Mesenchymal stem cell (in vitro differentiated cells and primary cell): ENCODE measurements at regions not wholly inside any gene's neighbourhood (a gene's known extent, or its start where the extent isn't known, plus 50 kb on each side); places are given as distances from the start of the nearest gene placed in this dataset.

ENCODE experiments used
- DNase-seq: peaks from one replicate; pipeline ENCODE4 v3.0.0-alpha.2; 2013
- H2AFZ ChIP-seq: one replicate; pipeline ENCODE4 v1.6.1; 2013; ENCODE audit warnings: low read depth, mild to moderate bottlenecking, control low read depth, inconsistent platforms, low read length, moderate library complexity
- H2AK5ac ChIP-seq: 2 replicates; pipeline ENCODE4 v1.6.1; 2013; ENCODE audit warnings: low read length, moderate library complexity, mild to moderate bottlenecking, inconsistent platforms; ENCODE audit not compliant: severe bottlenecking
- H2BK120ac ChIP-seq: one replicate; pipeline ENCODE4 v1.6.1; 2013; ENCODE audit warnings: low read depth, mild to moderate bottlenecking, inconsistent platforms, low read length, moderate library complexity
- H2BK12ac ChIP-seq, 2 experiments: one replicate each; pipeline ENCODE4 v1.6.1; 2013; ENCODE audit warnings: inconsistent platforms in 2 of 2, low read length in 2 of 2, mild to moderate bottlenecking in 2 of 2, moderate library complexity in 2 of 2, control low read depth in 1 of 2
- H2BK15ac ChIP-seq: one replicate; pipeline ENCODE4 v1.6.1; 2013; ENCODE audit warnings: mild to moderate bottlenecking, low read depth, inconsistent platforms; ENCODE audit not compliant: poor library complexity, severe bottlenecking
- H2BK5ac ChIP-seq: 2 replicates; pipeline ENCODE4 v1.6.1; 2013; ENCODE audit warnings: low read depth, mild to moderate bottlenecking, low read length, control low read depth, inconsistent platforms; ENCODE audit not compliant: poor library complexity, severe bottlenecking
- H3K14ac ChIP-seq, 2 experiments: one replicate each; pipeline ENCODE4 v1.6.1; 2013; ENCODE audit warnings: inconsistent platforms in 2 of 2, low read length in 2 of 2, control low read depth in 1 of 2, mild to moderate bottlenecking in 1 of 2, moderate library complexity in 1 of 2
- H3K18ac ChIP-seq, 2 experiments: one replicate each; pipeline ENCODE4 v1.6.1; 2013; ENCODE audit warnings: inconsistent platforms in 2 of 2, low read length in 2 of 2, control low read depth in 1 of 2, low read depth in 1 of 2, mild to moderate bottlenecking in 1 of 2
- H3K23ac ChIP-seq, 2 experiments: one replicate each; pipeline ENCODE4 v1.6.1; 2013; ENCODE audit warnings: inconsistent platforms in 2 of 2, low read length in 2 of 2, mild to moderate bottlenecking in 2 of 2, moderate library complexity in 2 of 2, control low read depth in 1 of 2
- H3K27ac ChIP-seq: 2 replicates; pipeline ENCODE4 v1.5.1; 2013; ENCODE audit warnings: mild to moderate bottlenecking, moderate library complexity, low read length, control low read depth, inconsistent platforms; ENCODE audit not compliant: poor library complexity, severe bottlenecking
- H3K27me3 ChIP-seq, 2 experiments: 2 replicates each; pipeline versions ENCODE4 v1.6.1 to v1.7.0; 2013; ENCODE audit warnings: low read length in 2 of 2, mild to moderate bottlenecking in 2 of 2, moderate library complexity in 2 of 2, control low read depth in 1 of 2, inconsistent platforms in 1 of 2; ENCODE audit not compliant: control insufficient read depth in 1 of 2, insufficient read depth in 1 of 2
- H3K36me3 ChIP-seq, 2 experiments: 2 replicates each; pipeline versions ENCODE4 v1.6.1 to v1.7.0; 2013; ENCODE audit warnings: low read length in 2 of 2, control low read depth in 1 of 2, inconsistent platforms in 1 of 2, low read depth in 1 of 2, mild to moderate bottlenecking in 1 of 2; ENCODE audit not compliant: insufficient read depth in 2 of 2, control insufficient read depth in 1 of 2
- H3K4ac ChIP-seq, 2 experiments: one replicate each; pipeline ENCODE4 v1.6.1; 2013; ENCODE audit warnings: inconsistent platforms in 2 of 2, low read length in 2 of 2, mild to moderate bottlenecking in 2 of 2, moderate library complexity in 2 of 2, control low read depth in 1 of 2, low read depth in 1 of 2
- H3K4me1 ChIP-seq: 2 replicates; pipeline ENCODE4 v1.6.1; 2013; ENCODE audit warnings: low read depth, low read length, control low read depth; ENCODE audit not compliant: control insufficient read depth, insufficient read depth
- H3K4me2 ChIP-seq: 2 replicates; pipeline ENCODE4 v1.6.1; 2013; ENCODE audit warnings: low read length, mild to moderate bottlenecking, inconsistent platforms; ENCODE audit not compliant: poor library complexity, severe bottlenecking
- H3K4me3 ChIP-seq, 2 experiments: 2 replicates each; pipeline versions ENCODE4 v1.5.1 to v1.7.0; 2013; ENCODE audit warnings: low read length in 2 of 2, mild to moderate bottlenecking in 2 of 2, control low read depth in 1 of 2, low read depth in 1 of 2; ENCODE audit not compliant: insufficient read depth in 1 of 2
- H3K79me1 ChIP-seq: replicated peaks from 2 replicates; pipeline ENCODE4 v1.6.1; 2013; ENCODE audit warnings: mild to moderate bottlenecking, control low read depth, low read length, inconsistent platforms; ENCODE audit not compliant: poor library complexity, severe bottlenecking
- H3K9ac ChIP-seq: 2 replicates; pipeline ENCODE4 v1.7.0; 2013; ENCODE audit warnings: mild to moderate bottlenecking, low read length, moderate library complexity
- H3K9me3 ChIP-seq: 2 replicates; pipeline ENCODE4 v1.7.0; 2013; ENCODE audit warnings: mild to moderate bottlenecking, low read length; ENCODE audit not compliant: control insufficient read depth
- H4K8ac ChIP-seq: one replicate; pipeline ENCODE4 v1.6.1; 2013; ENCODE audit warnings: inconsistent platforms, mild to moderate bottlenecking, low read length, moderate library complexity
- H4K91ac ChIP-seq: one replicate; pipeline ENCODE4 v1.6.1; 2013; ENCODE audit warnings: mild to moderate bottlenecking, low read length, inconsistent platforms
- WGBS: methylation state at CpG from one replicate; pipeline ENCODE4 v1.1.7; 2013; ENCODE audit warnings: mixed read lengths; 5-methylcytosine and 5-hydroxymethylcytosine counted together

GRCh38 chr13:79736356-79736755 is 255.4 kb downstream of the NDFIP2 start:
- H2AFZ ChIP-seq: no peak overlapping the region
- no peak overlapping the region for H2BK120ac ChIP-seq
- H3K79me1 ChIP-seq: no peaks in the 10 kb centered on the region
- H2BK12ac ChIP-seq: no peak overlapping the region
- no peak for DNase-seq
- no peak overlapping the region for H2AK5ac ChIP-seq
- H3K4me3 ChIP-seq: no peak overlapping the region
- peaks cover 8% of the 10 kb centered on the region for H3K4me1 ChIP-seq
- no peak overlapping the region for H4K91ac ChIP-seq
- H4K8ac ChIP-seq: no peak overlapping the region
- H3K23ac ChIP-seq: no peak overlapping the region
- H3K14ac ChIP-seq: no peak overlapping the region
- H3K27ac ChIP-seq: no peak overlapping the region
- no peak overlapping the region for H3K18ac ChIP-seq
- H3K4ac ChIP-seq: no peak overlapping the region
- H3K9ac ChIP-seq: no peak overlapping the region
- H3K27me3 ChIP-seq: no peaks in the 10 kb centered on the region
- no peaks in the 10 kb centered on the region for H3K36me3 ChIP-seq
- H3K9me3 ChIP-seq: peaks cover 8% of the 10 kb centered on the region
- H3K4me2 ChIP-seq: no peak overlapping the region
- H2BK5ac ChIP-seq: no peak overlapping the region
- H2BK15ac ChIP-seq: no peak overlapping the region
- WGBS: 92% methylated on average over 1 of the region's 1 CpG

- H3K4me3 ChIP-seq: no peak overlapping the region
- no peak overlapping the region for H3K4me2 ChIP-seq
- H3K4me1 ChIP-seq: peaks cover 8% of the 10 kb centered on the region
Observed at GRCh38 chr13:79735228-79735627, 254.3 kb downstream of the NDFIP2 start.

GRCh38 chr13:79727086-79727485 is 246.1 kb downstream of the NDFIP2 start:
- Histone ChIP-seq H3K14ac (no peak overlapping the region), H4K91ac (no peak overlapping the region), H3K9ac (no peak overlapping the region), H2BK5ac (no peak overlapping the region), H3K27me3 (no peaks in the 10 kb centered on the region), H2AK5ac (peak overlapping the region; percentile 27), H2AFZ (no peak overlapping the region), H3K23ac (no peak overlapping the region), H3K4ac (no peak overlapping the region), H4K8ac (no peak overlapping the region), H3K36me3 (no peaks in the 10 kb centered on the region), H3K79me1 (no peaks in the 10 kb centered on the region), H3K18ac (no peak overlapping the region), H3K4me2 (no peak overlapping the region), H2BK120ac (no peak overlapping the region), H3K27ac (no peak overlapping the region), H2BK15ac (no peak overlapping the region), H3K9me3 (peaks cover 8% of the 10 kb centered on the region), H3K4me1 (peaks cover 6% of the 10 kb centered on the region), H3K4me3 (no peak overlapping the region), H2BK12ac (no peak overlapping the region)
- DNase-seq: no peak

More at GRCh38 chr13:79735228-79735627, 254.3 kb downstream of the NDFIP2 start:
- Histone ChIP-seq H3K9ac (no peak overlapping the region), H3K9me3 (peaks cover 8% of the 10 kb centered on the region), H2AK5ac (no peak overlapping the region), H2BK120ac (no peak overlapping the region), H3K79me1 (no peaks in the 10 kb centered on the region), H2BK12ac (peak overlapping the region in 1 of 2 experiments; percentile 32), H2AFZ (no peak overlapping the region), H3K14ac (no peak overlapping the region), H3K27me3 (no peaks in the 10 kb centered on the region), H3K4ac (no peak overlapping the region), H4K91ac (no peak overlapping the region), H3K18ac (no peak overlapping the region), H3K23ac (no peak overlapping the region), H3K27ac (no peak overlapping the region), H4K8ac (no peak overlapping the region), H2BK5ac (no peak overlapping the region), H2BK15ac (no peak overlapping the region), H3K36me3 (no peaks in the 10 kb centered on the region)
- DNase-seq: peak; percentile 61

GRCh38 chr13:79725841-79726240 is 244.9 kb downstream of the NDFIP2 start:
- no peak for DNase-seq
- Histone ChIP-seq H3K4me3 (no peak overlapping the region), H3K23ac (no peak overlapping the region), H4K8ac (no peak overlapping the region), H3K79me1 (no peaks in the 10 kb centered on the region), H2BK15ac (no peak overlapping the region), H2BK5ac (no peak overlapping the region), H3K27me3 (no peaks in the 10 kb centered on the region), H3K27ac (no peak overlapping the region), H2AFZ (no peak overlapping the region), H3K14ac (no peak overlapping the region), H3K4me2 (no peak overlapping the region), H3K9ac (no peak overlapping the region), H3K9me3 (peaks cover 8% of the 10 kb centered on the region), H2BK120ac (no peak overlapping the region), H2BK12ac (no peak overlapping the region), H2AK5ac (no peak overlapping the region), H3K4ac (no peak overlapping the region), H3K18ac (peak overlapping the region in 1 of 2 experiments; percentile 21), H3K4me1 (peaks cover 6% of the 10 kb centered on the region), H4K91ac (no peak overlapping the region), H3K36me3 (no peaks in the 10 kb centered on the region)
- no CpG with 5 or more reads among the region's 1 CpG for WGBS
